Activated naive CD8-positive, alpha-beta T cell treated with anti-CD3 and anti-CD28 coated beads, Interleukin-2, amount 10 ng/mL, durations not matched to agents 7 days and 5 days (primary cell): ENCODE measurements at regions not wholly inside any gene's neighbourhood (a gene's known extent, or its start where the extent isn't known, plus 50 kb on each side); places are given as distances from the start of the nearest gene placed in this dataset.

Source experiments
- ATAC-seq: fragments of 150-1000 bp; cut with Tn5 transposase; one replicate; pipeline ENCODE4 v1.10.0; 2021; ENCODE audit warnings: low read depth, moderate library complexity
- POLR2A ChIA-PET: fragments of 350-600 bp; sonication (Branson Sonifier 250); formaldehyde crosslinking; loops from one replicate; lab custom pipeline; 2021; ENCODE audit warnings: antibody characterized with exemption; lab: Charles Lee
- DNase-seq: peaks from one replicate; pipeline ENCODE4 v3.0.0; 2021
- H3K27ac Mint-ChIP-seq: one replicate; pipeline ENCODE4 v1.8.0; 2022; ENCODE audit warnings: mild to moderate bottlenecking, mixed read lengths
- H3K27me3 Mint-ChIP-seq: one replicate; pipeline ENCODE4 v1.8.0; 2022; ENCODE audit warnings: mild to moderate bottlenecking, moderate library complexity, mixed read lengths
- H3K36me3 Mint-ChIP-seq: one replicate; pipeline ENCODE4 v1.8.0; 2021; ENCODE audit warnings: mild to moderate bottlenecking, mixed read lengths
- H3K4me1 Mint-ChIP-seq: one replicate; pipeline ENCODE4 v1.8.0; 2021; ENCODE audit warnings: mixed read lengths
- H3K4me3 Mint-ChIP-seq: one replicate; pipeline ENCODE4 v1.8.0; 2022; ENCODE audit warnings: mild to moderate bottlenecking, moderate library complexity, mixed read lengths
- H3K9me3 Mint-ChIP-seq: one replicate; pipeline ENCODE4 v1.8.0; 2021; ENCODE audit warnings: mixed read lengths

DNA sequence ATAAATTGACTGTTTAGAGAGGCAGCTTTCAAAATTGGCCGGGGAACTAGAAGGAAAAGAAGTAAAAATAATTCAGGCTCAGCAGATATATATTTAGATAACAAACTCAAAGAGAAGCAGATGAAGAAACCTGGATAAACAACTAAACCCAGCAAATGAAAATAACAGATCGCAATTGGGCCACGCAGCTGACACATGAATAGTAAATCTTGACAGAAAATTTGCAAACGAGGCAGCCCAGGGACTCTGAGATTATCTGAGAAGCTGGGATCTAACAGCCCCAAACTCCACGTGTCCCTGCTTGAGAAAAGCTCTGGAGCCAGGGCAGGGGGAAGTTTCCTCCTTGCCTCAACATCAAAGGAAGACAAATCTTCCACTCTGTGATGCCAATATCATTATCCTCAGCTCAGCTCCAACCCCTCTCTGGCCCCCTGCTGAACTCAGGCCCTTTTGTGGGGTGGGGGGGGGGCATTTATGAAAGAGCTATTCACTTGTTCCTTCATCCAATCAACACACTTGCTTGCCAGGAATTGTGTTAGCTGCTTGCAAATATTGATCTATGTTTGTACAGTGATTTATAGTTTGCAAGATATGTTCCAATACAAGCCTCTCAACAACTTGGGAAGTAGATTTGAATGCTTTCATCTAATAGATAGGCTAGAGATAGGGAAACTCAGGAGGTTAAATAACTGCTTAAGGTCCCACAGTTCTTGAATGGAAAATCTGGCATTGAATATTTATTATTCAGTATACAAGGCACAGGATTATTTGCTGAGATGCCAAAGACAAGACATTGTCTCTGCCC is 72.5 kb upstream of the C11orf87 start:
- H3K9me3 Mint-ChIP-seq, result peaks cover 3% of the 10 kb centered on the region
- POLR2A ChIA-PET, result no interaction called here
- no peak overlapping the region for H3K4me3 Mint-ChIP-seq
- no peak for DNase-seq
- no peaks in the 10 kb centered on the region for H3K36me3 Mint-ChIP-seq
- H3K27me3 Mint-ChIP-seq, result no peaks in the 10 kb centered on the region
- no peaks in the 10 kb centered on the region for H3K4me1 Mint-ChIP-seq
- H3K27ac Mint-ChIP-seq, result no peak overlapping the region
- no peak for ATAC-seq

- ATAC-seq (no peak), DNase-seq (no peak)
- H3K4me1 Mint-ChIP-seq, result no peaks in the 10 kb centered on the region
- H3K9me3 Mint-ChIP-seq, result peaks cover 3% of the 10 kb centered on the region
- no peak overlapping the region for H3K4me3 Mint-ChIP-seq
- H3K27me3 Mint-ChIP-seq, result no peaks in the 10 kb centered on the region
- POLR2A ChIA-PET, result no interaction called here
- no peaks in the 10 kb centered on the region for H3K36me3 Mint-ChIP-seq
- no peak overlapping the region for H3K27ac Mint-ChIP-seq
Measured at GRCh38 chr11:109350091-109350490, 71.9 kb upstream of the C11orf87 start.

- no peak for ATAC-seq
Measured at GRCh38 chr11:109362059-109362458, 59.9 kb upstream of the C11orf87 start.

GRCh38 chr11:109363682-109364081 is 58.3 kb upstream of the C11orf87 start:
- Mint-ChIP-seq H3K27me3 (no peaks in the 10 kb centered on the region), H3K9me3 (peaks cover 3% of the 10 kb centered on the region), H3K4me3 (no peak overlapping the region), H3K27ac (no peak overlapping the region), H3K36me3 (no peaks in the 10 kb centered on the region), H3K4me1 (no peaks in the 10 kb centered on the region)
- POLR2A ChIA-PET, result no interaction called here
- DNase-seq (no peak), ATAC-seq (no peak)

More at GRCh38 chr11:109362059-109362458, 59.9 kb upstream of the C11orf87 start:
- no peak for DNase-seq
- Mint-ChIP-seq H3K9me3 (peaks cover 3% of the 10 kb centered on the region), H3K4me1 (no peaks in the 10 kb centered on the region), H3K36me3 (no peaks in the 10 kb centered on the region), H3K27me3 (no peaks in the 10 kb centered on the region), H3K4me3 (no peak overlapping the region), H3K27ac (no peak overlapping the region)
- POLR2A ChIA-PET, result no interaction called here

- ATAC-seq (no peak), DNase-seq (no peak)
- POLR2A ChIA-PET, result no interaction called here
- Mint-ChIP-seq H3K4me1 (no peaks in the 10 kb centered on the region), H3K27me3 (no peaks in the 10 kb centered on the region), H3K4me3 (no peak overlapping the region), H3K9me3 (peaks cover 3% of the 10 kb centered on the region), H3K36me3 (no peaks in the 10 kb centered on the region), H3K27ac (no peak overlapping the region)
Measured at GRCh38 chr11:109364851-109365250, 57.1 kb upstream of the C11orf87 start.

GRCh38 chr11:109371444-109372176 is 50.4 kb upstream of the C11orf87 start:
- POLR2A ChIA-PET, result no interaction called here
- peaks cover 6% of the 10 kb centered on the region for H3K9me3 Mint-ChIP-seq
- H3K36me3 Mint-ChIP-seq, result no peaks in the 10 kb centered on the region
- ATAC-seq (no peak), DNase-seq (no peak)
- no peaks in the 10 kb centered on the region for H3K4me1 Mint-ChIP-seq
- no peak overlapping the region for H3K27ac Mint-ChIP-seq
- no peak overlapping the region for H3K4me3 Mint-ChIP-seq
- no peaks in the 10 kb centered on the region for H3K27me3 Mint-ChIP-seq
